ENCODE measurements at regions not wholly inside any gene's neighbourhood (a gene's known extent, or its start where the extent isn't known, plus 50 kb on each side); places are given as distances from the start of the nearest gene placed in this dataset.

GRCh38 chr2:117698819-117699218 is 115.7 kb upstream of the DDX18 start:
- Histone ChIP-seq H3K79me2 (ENCODE audit: insufficient read depth, low read depth, low read length) (no peaks in the 10 kb centered on the region), H3K4me2 (ENCODE audit: low read length) (no peak overlapping the region), H2AFZ (ENCODE audit: low read length) (no peak overlapping the region), H3K4me3 (ENCODE audit: low read depth, low read length, poor library complexity, severe bottlenecking) (no peak overlapping the region), H3K27ac (ENCODE audit: low read depth, low read length, poor library complexity, severe bottlenecking) (no peak overlapping the region), H4K20me1 (ENCODE audit: insufficient read depth, low read length) (no peaks in the 10 kb centered on the region), H3K36me3 (ENCODE audit: insufficient read depth, low read length) (no peaks in the 10 kb centered on the region), H3K9me3 (ENCODE audit: low read length) (no peaks in the 10 kb centered on the region), H3K9me2 (ENCODE audit: insufficient read depth, low read length) (no peaks in the 10 kb centered on the region), H3K4me1 (ENCODE audit: insufficient read depth, low read length, poor library complexity, severe bottlenecking) (no peaks in the 10 kb centered on the region)
- no peak for DNase-seq (ENCODE audit: low spot score)
- ChIA-PET POLR2A (interaction anchor here (0.7 kb wide), 2 partner anchors 9 to 55 kb away, joined by 3 read pairs; no protein-coding TSS in a partner anchor), CTCF (ENCODE audit: unreplicated experiment) (interaction anchor here (0.6 kb wide), 1 partner anchor 763 kb away, joined by 4 read pairs; no protein-coding TSS in a partner anchor)
- intact Hi-C loops (cut with micrococcal nuclease; ENCODE audit: unreplicated experiment): no loop called here
- no TSS peak for BruUV-seq (replicated peaks)
- TF ChIP-seq CTCF (conservative IDR thresholded peaks at IDR 0.05; ENCODE audit: low read length) (no peak), EZH2phosphoT487 (IDR thresholded peaks at IDR 0.05; ENCODE audit: borderline replicate concordance, low read depth, low read length) (no peak)

- no peaks in the 10 kb centered on the region for H3K9me3 ChIP-seq (ENCODE audit: low read length)
- no peak overlapping the region for H3K4me3 ChIP-seq (ENCODE audit: low read depth, low read length, poor library complexity, severe bottlenecking)
- no peaks in the 10 kb centered on the region for H4K20me1 ChIP-seq (ENCODE audit: insufficient read depth, low read length)
- H3K27ac ChIP-seq (ENCODE audit: low read depth, low read length, poor library complexity, severe bottlenecking): no peak overlapping the region
- no peak overlapping the region for H2AFZ ChIP-seq (ENCODE audit: low read length)
- POLR2A ChIA-PET: no interaction called here
- no TSS peak for BruUV-seq (replicated peaks)
- TF ChIP-seq EZH2phosphoT487 (IDR thresholded peaks at IDR 0.05; ENCODE audit: borderline replicate concordance, low read depth, low read length): no peak
- TF ChIP-seq CTCF (conservative IDR thresholded peaks at IDR 0.05; ENCODE audit: low read length): no peak
- no peaks in the 10 kb centered on the region for H3K9me2 ChIP-seq (ENCODE audit: insufficient read depth, low read length)
- no peaks in the 10 kb centered on the region for H3K4me1 ChIP-seq (ENCODE audit: insufficient read depth, low read length, poor library complexity, severe bottlenecking)
- intact Hi-C loops (cut with micrococcal nuclease; ENCODE audit: unreplicated experiment): no loop called here
- H3K36me3 ChIP-seq (ENCODE audit: insufficient read depth, low read length): no peaks in the 10 kb centered on the region
- no peak for DNase-seq (ENCODE audit: low spot score)
- H3K79me2 ChIP-seq (ENCODE audit: insufficient read depth, low read depth, low read length): no peaks in the 10 kb centered on the region
- H3K4me2 ChIP-seq (ENCODE audit: low read length): no peak overlapping the region
- CTCF ChIA-PET (ENCODE audit: unreplicated experiment): no interaction called here
These were observed 114.0 kb upstream of the DDX18 start for GRCh38 chr2:117700471-117700870.

GRCh38 chr2:117701365-117701764 is 113.1 kb upstream of the DDX18 start:
- H3K9me2 ChIP-seq (ENCODE audit: insufficient read depth, low read length): no peaks in the 10 kb centered on the region
- POLR2A ChIA-PET: no interaction called here
- no peaks in the 10 kb centered on the region for H3K36me3 ChIP-seq (ENCODE audit: insufficient read depth, low read length)
- H3K79me2 ChIP-seq (ENCODE audit: insufficient read depth, low read depth, low read length): no peaks in the 10 kb centered on the region
- H4K20me1 ChIP-seq (ENCODE audit: insufficient read depth, low read length): no peaks in the 10 kb centered on the region
- no peaks in the 10 kb centered on the region for H3K9me3 ChIP-seq (ENCODE audit: low read length)
- H2AFZ ChIP-seq (ENCODE audit: low read length): no peak overlapping the region
- intact Hi-C loops (cut with micrococcal nuclease; ENCODE audit: unreplicated experiment): no loop called here
- no peak overlapping the region for H3K4me2 ChIP-seq (ENCODE audit: low read length)
- TF ChIP-seq CTCF (conservative IDR thresholded peaks at IDR 0.05; ENCODE audit: low read length): no peak
- TF ChIP-seq EZH2phosphoT487 (IDR thresholded peaks at IDR 0.05; ENCODE audit: borderline replicate concordance, low read depth, low read length): no peak
- no peak for DNase-seq (ENCODE audit: low spot score)
- no peak overlapping the region for H3K4me3 ChIP-seq (ENCODE audit: low read depth, low read length, poor library complexity, severe bottlenecking)
- BruUV-seq (replicated peaks): no TSS peak
- H3K4me1 ChIP-seq (ENCODE audit: insufficient read depth, low read length, poor library complexity, severe bottlenecking): no peaks in the 10 kb centered on the region
- no peak overlapping the region for H3K27ac ChIP-seq (ENCODE audit: low read depth, low read length, poor library complexity, severe bottlenecking)
- CTCF ChIA-PET (ENCODE audit: unreplicated experiment): no interaction called here
